Adrenal gland (tissue), 9 donors: ENCODE measurements at regions not wholly inside any gene's neighbourhood (a gene's known extent, or its start where the extent isn't known, plus 50 kb on each side); places are given as distances from the start of the nearest gene placed in this dataset.

Experiments
- DNase-seq, 7 donors: peaks; one replicate each; pipeline ENCODE4 v3.0.0-alpha.2; 2019 to 2020
- H3K27ac ChIP-seq, 5 donors: fragments of 200-600 bp; sonication (generic) in 4 of 5; 1 replicate in 3 of 5; 2 replicates in 2 of 5; pipeline versions ENCODE4 v1.5.1 to v1.8.0; 2016 to 2020; ENCODE audit warnings: mild to moderate bottlenecking in 1 of 5
- H3K27me3 ChIP-seq: fragments of 200-600 bp; 2 replicates; pipeline ENCODE4 v1.8.0; 2021
- H3K36me3 ChIP-seq, 2 donors: fragments of 200-600 bp; replicated peaks in 1 of 2; 1 replicate in 1 of 2; 2 replicates in 1 of 2; pipeline versions ENCODE4 v1.5.1 to v1.8.0; 2018 to 2022
- H3K4me1 ChIP-seq, 2 donors: fragments of 200-600 bp; replicated peaks in 1 of 2; 1 replicate in 1 of 2; 2 replicates in 1 of 2; pipeline versions ENCODE4 v1.5.1 to v1.8.0; 2018 to 2021
- H3K4me3 ChIP-seq, 4 donors: fragments of 200-600 bp; sonication (generic) in 3 of 4; one replicate each; pipeline ENCODE4 v1.5.1; 2016 to 2018
- H3K9me3 ChIP-seq, 3 donors: fragments of 200-600 bp; sonication (generic) in 1 of 3; replicated peaks in 1 of 3; 1 replicate in 2 of 3; 2 replicates in 1 of 3; pipeline versions ENCODE4 v1.5.1 to v1.8.0; 2016 to 2021
- CTCF ChIP-seq, 6 experiments: fragments of 450-650 bp in 4 of 6; fragments of 200-600 bp in 2 of 6; sonication (generic) in 1 of 6; IDR thresholded peaks; 1 replicate in 5 of 6; 2 replicates in 1 of 6; pipeline versions ENCODE4 v1.5.1 to v1.8.0; 2016 to 2021; ENCODE audit warnings: antibody characterized with exemption in 6 of 6, mild to moderate bottlenecking in 2 of 6, moderate library complexity in 1 of 6
- POLR2A ChIP-seq, 2 donors: fragments of 450-650 bp; IDR thresholded peaks; one replicate each; pipeline ENCODE4 v1.6.1; 2017; ENCODE audit warnings: antibody characterized with exemption in 2 of 2, mild to moderate bottlenecking in 2 of 2, moderate library complexity in 1 of 2
- WGBS, 4 donors: extraction: QIAGEN DNeasy Blood & Tissue Kit in 2 of 4; methylation state at CpG; one replicate each; pipeline versions ENCODE4 v1.1.5 to v1.1.7; 2013 to 2017; 5-methylcytosine and 5-hydroxymethylcytosine counted together
- intact Hi-C, 2 donors: fragments of 100-400 bp; cut with DNase I; formaldehyde crosslinking; loops; one replicate each; pipeline versions ENCODE4 v1.14.1 to v1.15.0; 2022 to 2023
- donor health status: healthy with polysubstance abuse.
- donor health status: Bipolar disorder and iron deficiency.
- donor health status: DM: yes; HTN: yes; CAD: no.
- donor health status: DM: no; HTN: no; CAD: no.
- donor health status: DM: no; HTN: no; CAD: no.

- intact Hi-C loops: loop anchor here in 1 of 2 donors (10.0 kb wide), 1 partner anchor 819 kb away; no protein-coding TSS in a partner anchor
- TF ChIP-seq POLR2A (IDR thresholded peaks at IDR 0.05) (no peak), CTCF (IDR thresholded peaks at IDR 0.05) (no peak)
Measured at GRCh38 chr18:60686142-60686541, 313.6 kb upstream of the MC4R start.

GRCh38 chr18:60691061-60691460 lies 318.5 kb upstream of the MC4R start:
- intact Hi-C loops: no loop called here
- no peaks in the 10 kb centered on the region for H3K36me3 ChIP-seq
- no peaks in the 10 kb centered on the region for H3K9me3 ChIP-seq
- H3K4me1 ChIP-seq: no peaks in the 10 kb centered on the region
- TF ChIP-seq CTCF (IDR thresholded peaks at IDR 0.05): no peak
- no peak for TF ChIP-seq POLR2A (IDR thresholded peaks at IDR 0.05)
- no peaks in the 10 kb centered on the region for H3K27me3 ChIP-seq
- H3K27ac ChIP-seq: no peak overlapping the region
- DNase-seq: no peak
- no peak overlapping the region for H3K4me3 ChIP-seq

More at GRCh38 chr18:60686142-60686541, 313.6 kb upstream of the MC4R start:
- no peaks in the 10 kb centered on the region for H3K27me3 ChIP-seq
- DNase-seq: no peak
- H3K4me3 ChIP-seq: no peak overlapping the region
- 64 to 74% (median 69%) methylated on average over 3 of the region's 3 CpGs for WGBS, 4 donors
- no peaks in the 10 kb centered on the region for H3K4me1 ChIP-seq
- no peak overlapping the region for H3K27ac ChIP-seq
- no peaks in the 10 kb centered on the region for H3K9me3 ChIP-seq
- H3K36me3 ChIP-seq: no peaks in the 10 kb centered on the region

GRCh38 chr18:60693426-60693825 lies 320.9 kb upstream of the MC4R start:
- intact Hi-C loops: no loop called here
- WGBS, 4 donors: 76 to 82% (median 80%) methylated on average over 5 of the region's 5 CpGs
- no peaks in the 10 kb centered on the region for H3K4me1 ChIP-seq
- no peaks in the 10 kb centered on the region for H3K9me3 ChIP-seq
- H3K27me3 ChIP-seq: no peaks in the 10 kb centered on the region
- no peak overlapping the region for H3K27ac ChIP-seq
- no peak overlapping the region for H3K4me3 ChIP-seq
- no peak for DNase-seq
- no peaks in the 10 kb centered on the region for H3K36me3 ChIP-seq
- TF ChIP-seq CTCF (IDR thresholded peaks at IDR 0.05): no peak
- no peak for TF ChIP-seq POLR2A (IDR thresholded peaks at IDR 0.05)

GRCh38 chr18:60698901-60699300 lies 326.3 kb upstream of the MC4R start:
- no peak overlapping the region for H3K27ac ChIP-seq
- H3K9me3 ChIP-seq: no peaks in the 10 kb centered on the region
- H3K27me3 ChIP-seq: no peaks in the 10 kb centered on the region
- 67 to 78% (median 75%) methylated on average over 3 of the region's 3 CpGs for WGBS, 4 donors
- no peaks in the 10 kb centered on the region for H3K36me3 ChIP-seq
- TF ChIP-seq CTCF (IDR thresholded peaks at IDR 0.05): no peak
- no peak for TF ChIP-seq POLR2A (IDR thresholded peaks at IDR 0.05)
- intact Hi-C loops: no loop called here
- no peak overlapping the region for H3K4me3 ChIP-seq
- no peak for DNase-seq
- no peaks in the 10 kb centered on the region for H3K4me1 ChIP-seq
